GM12891 (cell line): ENCODE measurements at regions not wholly inside any gene's neighbourhood (a gene's known extent, or its start where the extent isn't known, plus 50 kb on each side); places are given as distances from the start of the nearest gene placed in this dataset.

Experiments
- DNase-seq: peaks from one replicate; pipeline ENCODE4 v3.0.0; 2011; ENCODE audit warnings: low spot score; ENCODE audit not compliant: insufficient read length
- FAIRE-seq: peaks from 2 replicates; lab custom pipeline; 2011; peaks lifted over from hg19 to GRCh38; lab: Jason Lieb, UNC
- PAX5 ChIP-seq: IDR thresholded peaks from 2 replicates; pipeline ENCODE4 v1.6.1; 2011; ENCODE audit warnings: low read length, moderate library complexity, mild to moderate bottlenecking; ENCODE audit not compliant: insufficient read depth, severe bottlenecking
- POLR2A ChIP-seq: IDR thresholded peaks from 2 replicates; pipeline ENCODE4 v1.6.1; 2011; ENCODE audit warnings: low read depth, low read length, control low read depth
- POLR2AphosphoS5 ChIP-seq: IDR thresholded peaks from 2 replicates; pipeline ENCODE4 v1.6.1; 2011; ENCODE audit warnings: low read depth, low read length, control low read depth
- POU2F2 ChIP-seq: IDR thresholded peaks from 2 replicates; pipeline ENCODE4 v1.6.1; 2011; ENCODE audit warnings: low read depth, mild to moderate bottlenecking, control low read depth, low read length, moderate library complexity
- SPI1 ChIP-seq: IDR thresholded peaks from 2 replicates; pipeline ENCODE4 v1.6.1; 2011; ENCODE audit warnings: low read depth, low read length, control low read depth
- TAF1 ChIP-seq: IDR thresholded peaks from 2 replicates; pipeline ENCODE4 v1.6.1; 2011; ENCODE audit warnings: low read depth, low read length, control low read depth

DNA sequence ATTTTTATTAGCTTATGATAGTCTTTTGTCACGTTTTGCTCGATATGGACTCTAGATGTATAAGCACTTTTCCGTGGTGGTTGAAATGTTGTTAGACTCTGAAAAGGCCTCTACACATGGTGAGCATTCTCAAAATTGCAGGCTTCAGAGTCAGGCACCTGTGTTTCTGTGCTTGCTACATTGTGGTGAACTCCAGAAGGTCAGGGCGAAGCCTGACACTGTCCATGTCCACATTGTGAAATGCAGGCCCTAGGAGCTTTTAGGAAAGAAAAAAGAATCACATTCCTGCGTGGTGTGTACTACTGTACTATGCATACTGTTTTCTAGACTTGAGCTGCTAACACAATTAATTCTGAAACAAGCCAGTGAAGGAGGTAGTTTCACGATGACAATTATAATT is 86.3 kb downstream of the HS3ST1 start:
- DNase-seq: no peak
- TF ChIP-seq TAF1 (no peak), PAX5 (no peak), SPI1 (no peak), POLR2A (no peak), POLR2AphosphoS5 (no peak), POU2F2 (no peak)
- no peak for FAIRE-seq

DNA sequence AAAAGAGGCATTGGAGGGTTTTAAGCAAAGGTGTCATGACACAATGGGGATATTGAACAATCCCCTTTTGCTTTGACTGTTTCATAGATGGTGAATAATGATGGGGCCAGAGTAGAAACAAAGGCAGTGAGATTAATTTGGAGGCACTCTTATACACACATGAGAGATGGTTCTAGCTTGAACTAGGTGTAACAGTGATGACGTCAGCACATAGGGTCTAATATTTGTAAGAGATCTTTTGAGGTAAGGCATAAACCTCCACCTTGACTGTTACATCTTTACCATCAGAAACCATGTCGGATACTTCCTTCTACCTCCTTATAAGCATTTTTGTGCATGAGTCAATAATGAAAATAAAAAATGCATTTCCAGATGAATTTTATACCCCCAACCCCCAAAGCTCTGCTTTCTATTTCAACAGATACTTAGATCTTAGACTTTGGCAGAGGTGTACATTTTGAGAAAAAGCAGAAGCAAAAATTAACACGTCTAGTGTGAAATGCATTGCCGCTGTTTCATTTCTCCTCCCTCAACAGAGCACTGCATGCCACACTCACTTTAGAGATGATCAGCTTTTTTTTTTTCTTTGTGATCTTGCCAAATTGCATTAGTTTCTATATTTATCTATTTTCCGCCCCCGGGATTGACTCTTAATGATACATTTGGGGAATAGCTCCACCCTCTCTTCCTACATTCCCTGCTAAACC is 87.2 kb downstream of the HS3ST1 start:
- FAIRE-seq (peak; percentile 58), DNase-seq (no peak)
- no peak for TF ChIP-seq POLR2AphosphoS5
- no peak for TF ChIP-seq SPI1
- no peak for TF ChIP-seq POLR2A
- TF ChIP-seq PAX5: no peak
- no peak for TF ChIP-seq TAF1
- TF ChIP-seq POU2F2: no peak

DNA sequence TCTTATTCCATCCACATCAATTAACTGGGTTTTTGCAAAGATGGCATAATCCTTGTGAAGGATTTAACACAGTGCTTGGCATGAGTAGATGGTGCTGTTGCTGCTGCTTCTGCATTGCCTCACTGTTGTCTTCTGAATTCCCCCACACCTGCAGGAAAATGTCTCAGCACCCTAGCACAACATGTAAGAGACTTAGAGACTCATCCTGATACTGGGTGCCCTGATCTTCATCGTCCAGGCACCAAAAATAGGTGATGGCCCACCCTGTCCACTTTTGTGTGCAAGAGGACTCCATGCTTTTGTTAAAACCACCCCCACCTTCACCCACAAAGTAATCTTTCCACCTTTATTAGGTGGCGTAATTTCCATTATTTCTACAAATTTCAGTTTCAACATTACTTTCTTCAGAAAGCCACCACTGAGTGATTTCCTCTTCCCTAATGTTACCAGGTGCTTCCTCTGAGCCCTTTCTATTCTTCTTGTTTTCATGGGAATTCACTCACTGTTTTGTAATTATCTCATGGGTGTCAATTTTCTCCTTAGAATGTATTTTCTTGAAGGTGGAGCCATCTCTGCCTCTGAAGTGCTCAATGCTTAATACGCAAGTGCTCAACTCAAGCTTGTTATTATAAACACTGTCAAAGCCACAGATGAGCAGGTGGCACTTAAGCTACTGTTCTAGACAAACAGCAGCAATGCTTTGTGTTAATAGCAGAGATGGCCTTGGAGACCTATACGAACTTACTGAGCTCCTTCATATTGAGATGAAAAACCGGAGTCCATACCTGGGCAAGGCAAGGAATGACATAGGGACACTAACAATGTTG is 89.5 kb downstream of the HS3ST1 start:
- FAIRE-seq (no peak), DNase-seq (no peak)
- TF ChIP-seq PAX5 (no peak), SPI1 (peak; percentile 16; the same call in 1 of the 2 replicates)

DNA sequence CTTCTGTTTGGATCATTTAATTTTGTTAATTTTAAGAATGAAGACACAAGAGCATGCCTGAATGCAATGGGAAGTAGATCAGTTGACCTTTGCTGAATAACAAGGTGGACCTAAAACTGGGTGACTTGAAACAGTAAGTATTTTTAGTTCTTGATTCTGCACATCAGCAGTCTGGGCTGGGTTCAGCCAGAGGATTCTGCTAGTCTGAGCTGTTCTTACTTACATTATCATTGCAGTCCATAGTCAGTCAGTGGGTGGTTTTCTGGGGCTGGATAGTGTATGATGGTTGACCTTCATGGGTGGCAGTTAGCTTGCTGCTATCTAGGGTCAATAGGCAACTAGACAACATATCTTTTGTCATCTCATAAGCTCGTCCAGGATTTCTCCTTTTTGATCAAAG is 91.4 kb downstream of the HS3ST1 start:
- no peak for TF ChIP-seq POU2F2
- no peak for TF ChIP-seq SPI1
- no peak for TF ChIP-seq TAF1
- TF ChIP-seq POLR2A: no peak
- TF ChIP-seq POLR2AphosphoS5: no peak
- FAIRE-seq (peak; percentile 66), DNase-seq (no peak)

DNA sequence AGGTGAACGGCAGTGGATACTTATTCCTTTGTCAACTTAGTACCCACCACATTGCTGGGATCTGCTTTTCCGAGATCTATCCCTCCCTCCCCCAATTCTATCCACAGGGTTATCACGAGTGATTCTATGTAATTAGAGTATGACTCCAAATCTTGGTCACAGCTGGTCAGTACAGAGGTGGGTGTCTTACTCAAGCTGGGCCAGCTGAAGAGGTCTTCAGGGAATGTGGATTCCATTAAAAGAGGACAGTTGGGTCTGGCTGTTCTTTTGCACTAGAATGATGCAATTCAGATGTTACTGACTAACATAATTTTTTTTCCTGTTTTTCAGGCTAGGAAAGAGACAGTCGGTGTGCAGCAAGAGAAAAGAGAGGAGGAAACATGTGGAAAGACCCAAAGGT is 92.3 kb downstream of the HS3ST1 start:
- no peak for DNase-seq
- no peak for FAIRE-seq
- TF ChIP-seq POLR2AphosphoS5: no peak
- TF ChIP-seq POLR2A: no peak
- TF ChIP-seq POU2F2: no peak
- no peak for TF ChIP-seq TAF1

DNA sequence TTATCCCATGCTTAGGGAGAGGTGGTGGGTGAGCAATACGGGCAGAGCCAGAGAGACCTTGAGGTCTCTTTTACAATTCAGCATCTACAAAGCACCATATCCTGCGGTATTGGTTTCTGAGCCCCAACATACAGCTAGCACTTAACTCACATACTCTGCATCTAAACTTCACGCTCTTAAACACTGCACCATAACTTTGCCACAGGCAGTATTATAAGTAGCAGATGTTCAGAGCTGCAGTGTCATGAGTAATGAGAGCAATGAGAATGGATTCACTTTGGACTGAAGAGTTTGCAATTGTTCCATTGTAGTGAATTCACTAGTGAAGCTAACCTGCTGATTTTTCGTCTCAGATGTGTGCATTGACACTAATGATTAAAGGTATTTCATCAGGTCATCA is 93.8 kb downstream of the HS3ST1 start:
- TF ChIP-seq POU2F2 (no peak), POLR2A (no peak), TAF1 (no peak), PAX5 (no peak), POLR2AphosphoS5 (no peak), SPI1 (no peak)
- DNase-seq (no peak), FAIRE-seq (no peak)

DNA sequence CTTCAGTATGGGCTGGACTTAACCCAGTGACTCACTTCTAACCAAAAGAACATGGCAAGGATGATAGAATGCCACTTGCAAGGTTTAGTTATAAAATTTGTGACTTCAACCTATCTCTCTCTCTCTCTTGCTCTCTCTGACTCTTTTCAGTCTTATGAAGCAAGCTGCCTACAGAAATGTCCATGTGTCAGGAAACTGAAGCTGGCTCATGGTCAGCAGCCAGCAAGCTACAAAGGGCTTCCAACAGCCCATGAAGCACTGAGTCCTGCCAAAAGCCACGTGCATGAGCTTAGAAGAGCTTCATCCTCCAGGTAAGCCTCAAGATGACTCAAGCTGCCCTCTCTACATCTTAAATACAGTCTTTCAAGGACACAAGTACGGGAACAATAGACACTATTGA is 100.3 kb downstream of the HS3ST1 start:
- TF ChIP-seq POLR2AphosphoS5 (no peak), PAX5 (no peak), POLR2A (no peak), POU2F2 (no peak), TAF1 (no peak), SPI1 (no peak)

DNA sequence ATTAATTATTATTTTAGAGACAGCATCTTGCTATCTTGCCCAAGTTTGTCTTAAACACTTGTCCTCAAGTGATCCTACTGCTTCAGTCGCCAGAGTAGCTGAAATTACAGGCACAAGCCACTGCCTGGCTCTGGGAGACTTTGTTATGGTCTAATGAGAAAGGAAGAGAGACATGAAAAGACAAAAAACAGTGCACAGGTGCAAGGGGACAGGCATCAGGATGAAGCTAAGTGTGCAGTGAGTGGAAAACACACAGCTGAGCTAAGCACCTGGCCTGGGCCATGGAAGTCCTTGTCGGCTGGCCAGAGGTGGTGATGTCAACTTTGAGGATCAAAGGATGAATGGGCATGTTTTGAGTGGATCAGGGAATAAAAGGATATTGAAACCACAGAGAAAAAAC is 102.7 kb downstream of the HS3ST1 start:
- TF ChIP-seq PAX5 (no peak), SPI1 (no peak), POU2F2 (no peak), POLR2A (no peak), POLR2AphosphoS5 (no peak), TAF1 (no peak)
- FAIRE-seq (no peak), DNase-seq (no peak)

More for the DNA sequence above, 100.3 kb downstream of the HS3ST1 start:
- FAIRE-seq (no peak), DNase-seq (no peak)

DNA sequence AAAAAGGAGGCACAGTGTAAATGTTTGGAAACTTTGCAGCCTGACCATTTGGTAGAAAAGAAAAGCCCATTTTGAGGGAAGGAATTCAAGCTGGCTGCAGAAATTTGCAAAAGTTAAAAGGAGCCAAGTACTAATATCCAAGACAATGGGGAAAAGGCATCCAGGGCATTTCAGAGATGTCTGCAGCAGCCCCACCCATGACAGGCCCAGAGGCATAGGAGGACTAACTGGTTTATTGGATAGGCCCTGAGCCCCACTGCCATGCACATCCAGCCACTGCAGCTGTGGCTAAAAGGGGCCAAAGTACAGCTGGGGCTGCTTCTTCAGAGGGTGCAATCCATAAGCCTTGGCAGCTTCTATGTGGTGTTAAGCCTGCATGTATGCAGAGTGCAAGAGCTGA is 104.9 kb downstream of the HS3ST1 start:
- DNase-seq: no peak
- no peak for FAIRE-seq
- TF ChIP-seq PAX5: no peak
- no peak for TF ChIP-seq POU2F2
- TF ChIP-seq TAF1: no peak
- no peak for TF ChIP-seq POLR2A
- no peak for TF ChIP-seq SPI1
- TF ChIP-seq POLR2AphosphoS5: no peak
